ENCODE measurements at regions not wholly inside any gene's neighbourhood (a gene's known extent, or its start where the extent isn't known, plus 50 kb on each side); places are given as distances from the start of the nearest gene placed in this dataset.
"Not testable (repeated sequence)": the region's sequence is repeated elsewhere in the genome, so short reads cannot be mapped to it uniquely, and the experiment has no call there.

GRCh38 chr4:66157594-66157993, 487.3 kb upstream of the EPHA5 start:
- no peak for DNase-seq (ENCODE audit: low spot score)

DNA sequence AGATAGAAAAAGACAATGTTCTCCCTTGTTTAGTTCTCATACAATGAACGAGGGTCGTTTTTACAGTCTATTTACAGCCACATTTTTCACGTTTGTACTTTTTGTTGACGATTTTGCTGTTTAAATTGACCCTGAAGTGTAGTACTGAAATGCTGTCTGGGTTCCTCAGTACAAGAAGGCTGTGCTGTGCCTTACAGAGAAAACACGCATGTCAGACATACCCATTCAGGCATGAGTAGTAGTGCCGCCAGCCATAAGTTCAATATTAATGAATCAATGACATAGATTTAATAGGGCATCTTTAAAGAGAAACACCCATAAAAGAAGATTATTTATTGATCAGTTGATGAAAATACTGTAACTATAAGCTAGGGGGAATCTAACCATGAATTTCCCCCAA, 459.8 kb upstream of the EPHA5 start:
- no peak for DNase-seq (ENCODE audit: low spot score)

GRCh38 chr4:66123831-66124413, 453.6 kb upstream of the EPHA5 start:
- no peak for DNase-seq (ENCODE audit: low spot score)

DNA sequence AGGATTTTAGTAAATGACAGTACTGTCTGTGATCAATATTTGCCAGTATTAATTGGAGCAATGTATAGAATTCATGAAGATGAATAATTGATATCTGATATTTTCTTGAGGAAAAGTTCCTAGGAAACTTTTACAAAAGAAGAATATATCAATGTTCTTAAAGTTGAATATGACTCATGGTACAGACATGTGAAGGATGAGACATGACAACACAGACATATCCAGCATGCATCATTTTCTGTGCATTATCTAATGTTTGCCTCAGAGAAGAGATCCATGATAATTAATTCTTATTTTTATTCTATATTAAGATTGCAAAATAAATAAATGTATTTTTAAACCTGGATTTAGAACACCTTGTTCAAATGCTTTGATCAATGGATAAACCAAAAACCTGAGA, 452.9 kb upstream of the EPHA5 start:
- no peak for DNase-seq (ENCODE audit: low spot score)

GRCh38 chr4:66115231-66115630, 444.9 kb upstream of the EPHA5 start:
- not testable (repeated sequence) for DNase-seq (ENCODE audit: low spot score)

GRCh38 chr4:66108898-66109297, 438.6 kb upstream of the EPHA5 start:
- DNase-seq (ENCODE audit: low spot score), result no peak

GRCh38 chr4:66097218-66097617, 426.9 kb upstream of the EPHA5 start:
- DNase-seq (ENCODE audit: low spot score), result no peak

- no peak for DNase-seq (ENCODE audit: low spot score)
These were observed 424.8 kb upstream of the EPHA5 start for GRCh38 chr4:66095065-66095464.

- no peak for DNase-seq (ENCODE audit: low spot score)
These were observed 423.8 kb upstream of the EPHA5 start for GRCh38 chr4:66094070-66094469.

DNA sequence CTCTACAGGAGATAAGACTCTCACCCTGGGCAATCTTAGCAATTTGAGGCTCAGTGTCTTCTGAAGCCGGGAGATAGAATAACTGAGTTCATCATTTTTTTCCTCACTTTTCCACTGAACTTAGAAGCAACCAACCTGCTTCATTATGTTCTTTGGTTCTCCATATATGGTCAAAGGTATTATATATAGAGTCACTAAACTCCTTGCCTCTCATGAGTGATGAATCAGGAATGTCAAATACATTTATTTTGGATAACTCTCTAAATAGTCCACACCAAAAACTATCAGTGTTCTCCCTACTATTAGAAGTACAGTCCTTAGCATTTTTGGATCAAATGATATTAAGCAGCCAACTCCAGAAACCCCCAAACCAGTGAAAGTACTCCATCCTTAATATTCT, 421.5 kb upstream of the EPHA5 start:
- no peak for DNase-seq (ENCODE audit: low spot score)

- no peak for DNase-seq (ENCODE audit: low spot score)
These were observed 403.7 kb upstream of the EPHA5 start for GRCh38 chr4:66073961-66074360.

GRCh38 chr4:66071911-66072310, 401.6 kb upstream of the EPHA5 start:
- no peak for DNase-seq (ENCODE audit: low spot score)

- DNase-seq (ENCODE audit: low spot score), result no peak
These were observed 392.6 kb upstream of the EPHA5 start for GRCh38 chr4:66062921-66063320.

DNA sequence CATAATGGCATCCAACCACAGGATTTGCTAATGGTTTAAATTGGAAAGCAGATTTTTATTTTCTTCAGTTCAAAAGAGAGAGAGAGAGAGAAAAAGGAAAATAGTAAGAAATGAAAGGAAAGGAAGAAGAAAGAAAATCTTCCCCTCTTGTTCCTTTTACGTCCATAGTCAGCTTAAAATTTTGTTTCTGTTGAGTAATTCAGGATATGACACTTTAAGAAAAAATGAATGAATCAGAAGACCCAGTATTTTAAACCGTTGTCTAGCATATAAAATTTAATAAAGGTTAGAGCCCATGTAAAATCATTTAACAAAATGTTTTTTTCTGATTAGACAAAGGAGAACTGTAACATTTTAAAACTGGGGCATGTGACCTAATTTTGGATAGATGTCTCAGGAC, 391.8 kb upstream of the EPHA5 start:
- no peak for DNase-seq (ENCODE audit: low spot score)

DNA sequence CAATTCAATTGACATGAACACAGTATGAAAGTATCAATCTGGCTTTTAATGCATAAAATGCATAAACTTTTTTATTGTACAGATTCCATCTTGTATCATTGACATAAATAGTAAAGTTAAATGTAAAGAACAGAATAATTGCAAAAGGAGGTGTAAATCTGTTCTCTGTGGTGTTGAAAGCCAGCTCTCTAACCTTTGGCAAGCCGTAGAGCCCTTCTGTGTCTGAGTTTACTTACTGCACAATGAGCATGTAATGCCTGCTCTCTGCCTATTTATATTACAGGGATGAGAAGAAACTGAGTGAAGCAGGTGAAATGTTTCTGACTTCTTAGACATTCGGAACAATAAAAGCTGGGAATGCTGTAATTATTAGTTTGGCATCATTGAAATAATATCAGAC, 389.3 kb upstream of the EPHA5 start:
- no peak for DNase-seq (ENCODE audit: low spot score)

DNA sequence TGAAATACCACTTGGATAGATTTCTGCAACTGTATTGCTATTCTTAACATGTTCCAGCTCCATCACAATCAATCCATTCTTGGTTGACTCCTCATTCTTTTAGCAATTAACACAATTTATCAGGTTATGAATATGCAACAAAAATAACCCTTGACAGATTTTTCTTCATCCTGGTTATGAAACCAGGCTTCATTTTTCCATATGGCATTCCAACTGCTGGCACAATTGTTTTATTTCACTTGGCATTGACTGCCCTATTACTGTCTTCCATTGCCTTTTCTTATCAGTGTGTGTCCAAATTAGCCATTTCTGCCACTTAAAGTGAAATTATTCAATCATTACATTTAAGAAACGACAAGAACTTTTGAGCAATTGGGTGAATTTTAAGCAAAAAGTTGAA, 388.8 kb upstream of the EPHA5 start:
- DNase-seq (ENCODE audit: low spot score), result no peak

GRCh38 chr4:66055999-66056398, 385.7 kb upstream of the EPHA5 start:
- DNase-seq (ENCODE audit: low spot score), result no peak

GRCh38 chr4:66052426-66052825, 382.1 kb upstream of the EPHA5 start:
- DNase-seq (ENCODE audit: low spot score), result no peak

DNA sequence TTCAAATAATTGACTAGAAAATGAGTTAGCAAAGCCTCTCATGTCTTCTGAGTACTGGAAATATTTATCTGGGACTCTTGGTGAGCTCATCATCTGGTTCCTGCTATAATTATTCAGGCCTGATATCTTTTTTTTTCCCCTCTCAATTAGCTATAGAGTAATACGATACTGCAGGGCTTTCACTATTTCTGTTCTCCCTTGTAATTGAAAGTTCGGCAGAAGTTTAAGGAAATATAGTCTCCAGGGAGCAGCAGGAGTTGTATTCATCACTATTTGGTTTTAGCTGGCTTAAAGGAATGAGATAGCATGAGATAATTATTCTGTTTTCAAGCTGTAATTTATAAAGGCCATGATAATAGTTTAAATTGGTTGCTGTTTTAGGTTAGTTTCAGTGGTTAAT, 378.6 kb upstream of the EPHA5 start:
- no peak for DNase-seq (ENCODE audit: low spot score)

- DNase-seq (ENCODE audit: low spot score), result no peak
These were observed 375.6 kb upstream of the EPHA5 start for GRCh38 chr4:66045913-66046312.

- no peak for DNase-seq (ENCODE audit: low spot score)
These were observed 365.4 kb upstream of the EPHA5 start for GRCh38 chr4:66035701-66036100.

DNA sequence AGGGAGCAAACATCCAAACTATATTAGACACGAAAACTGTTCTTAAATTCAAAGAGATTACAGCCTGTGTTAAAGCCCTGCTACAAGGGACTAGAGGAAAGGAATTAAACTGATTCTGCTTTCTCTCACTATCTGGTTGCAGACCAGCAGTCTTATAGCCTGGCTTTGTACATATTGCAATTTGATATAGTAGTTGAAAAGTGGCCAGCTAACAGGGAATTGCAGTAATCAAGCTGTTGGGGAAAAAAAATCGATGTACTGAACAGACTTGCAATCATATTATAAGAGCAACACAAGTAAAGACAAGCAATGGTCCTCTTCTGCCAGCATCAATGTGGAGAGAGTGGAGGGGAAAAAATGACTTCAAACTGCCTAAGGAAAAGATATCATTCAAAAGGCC, 364.4 kb upstream of the EPHA5 start:
- no peak for DNase-seq (ENCODE audit: low spot score)

DNA sequence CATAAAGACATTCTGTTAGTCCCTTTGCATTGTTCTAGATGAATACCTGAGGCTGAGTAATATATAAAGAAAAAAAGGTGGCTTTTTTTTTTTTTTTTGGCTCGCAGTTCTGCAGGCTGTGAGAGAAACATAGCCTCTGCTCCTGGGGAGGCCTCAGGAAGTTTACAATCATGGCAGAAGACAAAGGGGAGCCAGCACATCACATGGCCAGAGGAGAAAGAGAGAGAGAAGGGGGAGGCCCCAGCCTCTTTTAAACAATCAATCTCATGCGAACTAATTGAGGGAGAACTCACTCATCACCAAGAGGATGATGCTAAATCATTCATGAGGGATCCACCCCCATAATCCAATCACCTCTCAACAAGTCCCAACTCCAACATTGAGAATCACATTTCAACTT, 364.0 kb upstream of the EPHA5 start:
- DNase-seq (ENCODE audit: low spot score), result no peak

GRCh38 chr4:66032571-66032970, 362.3 kb upstream of the EPHA5 start:
- no peak for DNase-seq (ENCODE audit: low spot score)

DNA sequence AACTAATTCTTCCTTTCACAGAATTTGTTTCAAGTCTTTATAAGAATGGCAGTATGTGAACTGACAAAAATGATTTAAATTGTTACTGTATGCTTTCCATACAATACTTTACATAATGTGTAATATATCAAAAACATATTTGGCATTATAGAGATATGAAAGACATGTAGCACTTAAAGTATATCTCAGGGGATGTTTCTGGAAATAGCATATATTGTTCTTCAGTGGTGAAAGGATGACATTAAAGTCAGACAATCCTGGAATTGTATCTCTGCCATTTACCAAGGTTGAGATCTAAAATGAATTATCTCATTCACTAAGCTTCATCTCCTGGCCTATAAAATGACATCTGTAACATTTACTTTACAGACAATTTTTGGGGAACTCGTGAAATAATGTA, 358.4 kb upstream of the EPHA5 start:
- DNase-seq (ENCODE audit: low spot score), result no peak

All from germinal center (tissue), 1 donor.